Astrocyte (in vitro differentiated cells and primary cell): ENCODE measurements at regions not wholly inside any gene's neighbourhood (a gene's known extent, or its start where the extent isn't known, plus 50 kb on each side); places are given as distances from the start of the nearest gene placed in this dataset.

Experiments used
- EZH2 ChIP-seq: IDR thresholded peaks from 2 replicates; pipeline ENCODE4 v1.6.1; 2012; ENCODE audit warnings: mild to moderate bottlenecking, low read length, inconsistent platforms; ENCODE audit not compliant: insufficient read depth
- TF ChIP-seq, protein P1 (sequence below): IDR thresholded peaks from 2 replicates; pipeline ENCODE4 v1.5.1; 2011; ENCODE audit warnings: low read depth, mild to moderate bottlenecking, inconsistent platforms, low read length, moderate library complexity; ENCODE audit not compliant: insufficient read depth

DNA sequence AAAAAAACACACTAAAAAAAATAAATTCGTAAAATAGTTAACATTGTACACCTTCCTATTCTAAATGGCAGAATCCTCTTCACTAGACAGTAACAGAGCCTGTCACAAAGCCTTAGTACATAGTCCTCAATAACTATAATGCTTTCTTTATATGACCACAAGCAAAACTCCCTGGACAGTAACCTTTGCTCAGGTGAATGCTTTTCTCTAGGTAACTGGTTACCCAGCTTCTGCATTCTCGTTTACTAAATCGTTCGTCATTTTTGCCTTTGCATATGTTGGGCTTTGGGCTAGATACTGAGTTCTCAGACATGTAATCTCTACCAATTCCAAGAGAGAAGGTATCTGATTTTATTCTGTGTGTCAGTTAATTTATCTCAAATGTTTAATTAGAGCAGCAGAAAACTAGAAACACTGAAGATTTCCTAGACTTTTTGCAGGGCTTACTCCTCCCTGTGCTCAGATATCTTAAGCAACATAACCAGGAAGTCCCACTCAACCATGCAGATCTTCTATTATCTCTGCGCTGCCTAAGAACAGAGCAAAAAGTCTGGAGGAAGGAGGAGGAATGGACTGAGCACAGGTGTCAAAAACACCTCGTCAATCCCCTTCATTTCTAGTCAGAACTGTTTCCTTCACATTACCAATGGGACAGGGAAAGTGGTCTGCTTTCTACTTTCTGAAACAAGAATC lies 247.7 kb downstream of the SOCS6 start:
- TF ChIP-seq, protein P1, sequence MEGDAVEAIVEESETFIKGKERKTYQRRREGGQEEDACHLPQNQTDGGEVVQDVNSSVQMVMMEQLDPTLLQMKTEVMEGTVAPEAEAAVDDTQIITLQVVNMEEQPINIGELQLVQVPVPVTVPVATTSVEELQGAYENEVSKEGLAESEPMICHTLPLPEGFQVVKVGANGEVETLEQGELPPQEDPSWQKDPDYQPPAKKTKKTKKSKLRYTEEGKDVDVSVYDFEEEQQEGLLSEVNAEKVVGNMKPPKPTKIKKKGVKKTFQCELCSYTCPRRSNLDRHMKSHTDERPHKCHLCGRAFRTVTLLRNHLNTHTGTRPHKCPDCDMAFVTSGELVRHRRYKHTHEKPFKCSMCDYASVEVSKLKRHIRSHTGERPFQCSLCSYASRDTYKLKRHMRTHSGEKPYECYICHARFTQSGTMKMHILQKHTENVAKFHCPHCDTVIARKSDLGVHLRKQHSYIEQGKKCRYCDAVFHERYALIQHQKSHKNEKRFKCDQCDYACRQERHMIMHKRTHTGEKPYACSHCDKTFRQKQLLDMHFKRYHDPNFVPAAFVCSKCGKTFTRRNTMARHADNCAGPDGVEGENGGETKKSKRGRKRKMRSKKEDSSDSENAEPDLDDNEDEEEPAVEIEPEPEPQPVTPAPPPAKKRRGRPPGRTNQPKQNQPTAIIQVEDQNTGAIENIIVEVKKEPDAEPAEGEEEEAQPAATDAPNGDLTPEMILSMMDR = no peak
- TF ChIP-seq EZH2 = no peak
